ENCODE measurements at regions not wholly inside any gene's neighbourhood (a gene's known extent, or its start where the extent isn't known, plus 50 kb on each side); places are given as distances from the start of the nearest gene placed in this dataset.

DNA sequence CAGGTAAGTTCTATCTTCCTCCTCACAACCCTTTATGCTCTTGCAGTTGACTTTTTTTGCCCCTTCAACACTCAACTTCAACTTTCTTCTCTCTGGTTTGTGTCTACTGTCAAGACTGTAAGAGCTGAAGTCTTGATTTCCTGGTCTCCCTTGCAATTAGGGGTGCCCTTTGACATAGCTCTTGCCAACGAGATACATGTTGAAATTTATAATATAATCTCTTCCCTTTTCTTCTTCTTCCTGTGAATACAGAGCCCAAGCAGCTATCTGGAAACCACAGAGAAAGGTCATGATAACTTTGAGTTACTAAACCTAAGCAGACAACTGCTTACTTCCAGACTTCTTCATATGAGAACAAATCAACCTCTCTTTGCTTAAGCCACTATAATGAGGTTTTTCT is 163.5 kb downstream of the MC4R start:
- Histone ChIP-seq H3K4me1 (ENCODE audit: insufficient read depth, low read length, poor library complexity, severe bottlenecking) (no peaks in the 10 kb centered on the region), H3K9me3 (ENCODE audit: insufficient read depth, low read depth, low read length) (no peaks in the 10 kb centered on the region), H3K79me2 (ENCODE audit: insufficient read depth, low read length) (no peaks in the 10 kb centered on the region), H3K36me3 (ENCODE audit: insufficient read depth, low read length) (no peaks in the 10 kb centered on the region), H3K9ac (ENCODE audit: low read depth, low read length, poor library complexity, severe bottlenecking) (no peak overlapping the region), H2AFZ (ENCODE audit: low read length) (no peak overlapping the region), H4K20me1 (ENCODE audit: insufficient read depth, low read length, poor library complexity, severe bottlenecking) (no peaks in the 10 kb centered on the region), H3K4me3 (ENCODE audit: low read length, poor library complexity, severe bottlenecking) (no peak overlapping the region), H3F3A (ENCODE audit: low read depth) (no peaks in the 10 kb centered on the region), H3K9me2 (replicated peaks; ENCODE audit: low read depth, low read length) (no peaks in the 10 kb centered on the region), H3K27me3 (ENCODE audit: insufficient read depth, low read length, poor library complexity, severe bottlenecking) (no peaks in the 10 kb centered on the region), H3K4me2 (ENCODE audit: low read depth, low read length, poor library complexity, severe bottlenecking) (no peak overlapping the region)
- no peak for TF ChIP-seq EZH2phosphoT487 (IDR thresholded peaks at IDR 0.05; ENCODE audit: borderline replicate concordance)
- TF ChIP-seq CTCF (conservative IDR thresholded peaks at IDR 0.05; ENCODE audit: low read length): no peak

DNA sequence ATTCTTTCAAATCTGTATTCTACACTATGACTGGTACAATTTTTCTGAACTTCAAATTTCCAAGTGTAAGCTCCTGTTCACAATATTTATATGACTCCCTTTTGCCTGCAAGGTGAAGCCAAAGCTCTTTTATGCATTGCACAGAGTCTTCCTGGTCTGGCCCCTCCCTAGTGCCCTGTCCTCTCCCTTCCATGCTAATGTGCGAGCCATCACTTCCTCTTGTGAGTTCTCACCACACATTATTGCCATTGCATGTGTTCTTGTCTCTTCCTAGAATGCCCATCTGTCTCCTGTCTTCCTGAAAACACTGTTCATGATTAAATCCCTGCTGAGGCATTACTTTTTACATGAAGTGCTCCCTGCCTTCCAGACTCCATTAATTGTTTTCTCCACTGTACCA is 169.9 kb downstream of the MC4R start:
- Histone ChIP-seq H3K27me3 (ENCODE audit: insufficient read depth, low read length, poor library complexity, severe bottlenecking) (no peaks in the 10 kb centered on the region), H3K79me2 (ENCODE audit: insufficient read depth, low read length) (no peaks in the 10 kb centered on the region), H3K9me3 (ENCODE audit: insufficient read depth, low read depth, low read length) (no peaks in the 10 kb centered on the region), H2AFZ (ENCODE audit: low read length) (peak overlapping the region; percentile 55), H3K36me3 (ENCODE audit: insufficient read depth, low read length) (no peaks in the 10 kb centered on the region), H3K4me2 (ENCODE audit: low read depth, low read length, poor library complexity, severe bottlenecking) (peak overlapping the region; percentile 23), H3K9me2 (replicated peaks; ENCODE audit: low read depth, low read length) (no peaks in the 10 kb centered on the region), H4K20me1 (ENCODE audit: insufficient read depth, low read length, poor library complexity, severe bottlenecking) (no peaks in the 10 kb centered on the region), H3F3A (ENCODE audit: low read depth) (no peaks in the 10 kb centered on the region), H3K4me3 (ENCODE audit: low read length, poor library complexity, severe bottlenecking) (no peak overlapping the region), H3K4me1 (ENCODE audit: insufficient read depth, low read length, poor library complexity, severe bottlenecking) (peaks cover 31% of the 10 kb centered on the region), H3K9ac (ENCODE audit: low read depth, low read length, poor library complexity, severe bottlenecking) (no peak overlapping the region)
- TF ChIP-seq EZH2phosphoT487 (IDR thresholded peaks at IDR 0.05; ENCODE audit: borderline replicate concordance): no peak
- no peak for TF ChIP-seq CTCF (conservative IDR thresholded peaks at IDR 0.05; ENCODE audit: low read length)

GRCh38 chr18:60200558-60200957 is 172.0 kb downstream of the MC4R start:
- no peaks in the 10 kb centered on the region for H3K9me2 ChIP-seq (replicated peaks; ENCODE audit: low read depth, low read length)
- no peak overlapping the region for H3K9ac ChIP-seq (ENCODE audit: low read depth, low read length, poor library complexity, severe bottlenecking)
- H3K36me3 ChIP-seq (ENCODE audit: insufficient read depth, low read length): no peaks in the 10 kb centered on the region
- no peak overlapping the region for H3K4me3 ChIP-seq (ENCODE audit: low read length, poor library complexity, severe bottlenecking)
- TF ChIP-seq EZH2phosphoT487 (IDR thresholded peaks at IDR 0.05; ENCODE audit: borderline replicate concordance): no peak
- TF ChIP-seq CTCF (conservative IDR thresholded peaks at IDR 0.05; ENCODE audit: low read length): no peak
- H3F3A ChIP-seq (ENCODE audit: low read depth): no peaks in the 10 kb centered on the region
- no peak overlapping the region for H2AFZ ChIP-seq (ENCODE audit: low read length)
- no peaks in the 10 kb centered on the region for H3K79me2 ChIP-seq (ENCODE audit: insufficient read depth, low read length)
- H3K4me1 ChIP-seq (ENCODE audit: insufficient read depth, low read length, poor library complexity, severe bottlenecking): peaks cover 38% of the 10 kb centered on the region
- no peaks in the 10 kb centered on the region for H3K9me3 ChIP-seq (ENCODE audit: insufficient read depth, low read depth, low read length)
- H4K20me1 ChIP-seq (ENCODE audit: insufficient read depth, low read length, poor library complexity, severe bottlenecking): no peaks in the 10 kb centered on the region
- H3K27me3 ChIP-seq (ENCODE audit: insufficient read depth, low read length, poor library complexity, severe bottlenecking): no peaks in the 10 kb centered on the region
- H3K4me2 ChIP-seq (ENCODE audit: low read depth, low read length, poor library complexity, severe bottlenecking): no peak overlapping the region

All from Loucy (cell line).